ENCODE measurements at regions not wholly inside any gene's neighbourhood (a gene's known extent, or its start where the extent isn't known, plus 50 kb on each side); places are given as distances from the start of the nearest gene placed in this dataset.
"Not testable (repeated sequence)": the region's sequence is repeated elsewhere in the genome, so short reads cannot be mapped to it uniquely, and the experiment has no call there.

- no peak for DNase-seq
These were observed 74.9 kb downstream of the ALG10 start for GRCh38 chr12:34097213-34097612.

- no peak for DNase-seq
These were observed 83.2 kb downstream of the ALG10 start for GRCh38 chr12:34105392-34105933.

DNA sequence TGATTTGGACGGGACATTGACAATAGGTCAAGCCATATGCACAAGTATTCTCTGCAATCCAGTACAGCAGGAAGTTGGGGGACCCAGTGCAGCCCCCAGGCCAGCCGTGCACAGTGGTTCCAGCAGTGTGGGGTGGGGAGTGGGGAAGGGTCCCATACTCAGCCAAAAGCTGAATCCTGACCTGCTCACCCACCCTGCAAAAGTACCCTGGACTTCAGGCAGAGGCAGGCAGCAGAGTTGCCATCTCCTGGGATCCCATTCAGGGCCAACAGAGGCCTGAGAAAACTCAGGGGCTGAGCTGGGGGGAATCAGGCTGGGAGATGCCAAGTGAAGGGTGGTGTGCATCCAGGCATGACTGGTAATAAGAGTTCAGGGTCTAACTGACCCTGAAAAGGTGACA, 83.9 kb downstream of the ALG10 start:
- DNase-seq: no peak

DNA sequence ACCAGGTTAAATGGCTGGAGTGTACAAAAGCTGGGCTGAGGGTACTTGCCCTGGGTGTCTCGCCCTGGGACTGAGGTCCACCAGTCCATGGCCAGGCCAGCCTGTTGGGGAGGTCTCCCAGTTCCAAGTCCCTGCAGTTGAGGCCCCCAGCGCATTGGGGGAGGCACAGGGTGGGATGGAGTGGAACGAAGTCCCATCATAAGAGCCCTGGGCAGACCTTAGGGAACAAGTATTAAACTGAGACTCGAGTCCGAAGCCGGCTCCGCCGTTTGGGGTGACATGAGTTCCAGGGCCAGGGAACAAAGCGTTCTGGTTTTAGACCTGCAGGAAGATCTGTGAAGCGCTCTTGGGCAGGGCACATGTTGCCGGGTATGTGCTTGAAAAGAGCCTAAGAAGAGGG, 84.7 kb downstream of the ALG10 start:
- DNase-seq: no peak

- no peak for DNase-seq
These were observed 85.6 kb downstream of the ALG10 start for GRCh38 chr12:34107781-34108404.

DNA sequence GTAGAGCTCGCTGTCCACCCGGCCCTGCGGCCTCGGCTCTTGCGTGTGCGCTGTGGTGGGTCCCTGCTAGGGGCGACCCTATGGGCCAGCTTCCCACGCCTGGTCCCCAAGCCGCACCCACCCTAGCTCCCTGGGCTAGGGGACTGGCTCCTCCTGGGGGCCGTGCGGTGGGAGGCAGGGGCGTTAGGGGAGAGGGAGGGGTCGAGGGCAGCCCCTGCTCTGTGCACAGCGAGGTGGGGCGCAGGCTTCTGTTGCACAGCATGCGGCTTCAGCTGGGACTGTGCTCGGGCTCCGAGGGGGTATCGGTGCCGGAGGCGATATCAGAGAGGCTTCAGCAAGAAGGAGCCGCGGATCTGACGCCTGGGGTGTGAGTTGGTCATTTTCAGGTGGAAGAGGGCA, 86.1 kb downstream of the ALG10 start:
- DNase-seq: no peak

- DNase-seq: no peak
These were observed 86.7 kb downstream of the ALG10 start for GRCh38 chr12:34108967-34109366.

- no peak for DNase-seq
These were observed 87.1 kb downstream of the ALG10 start for GRCh38 chr12:34109390-34109789.

DNA sequence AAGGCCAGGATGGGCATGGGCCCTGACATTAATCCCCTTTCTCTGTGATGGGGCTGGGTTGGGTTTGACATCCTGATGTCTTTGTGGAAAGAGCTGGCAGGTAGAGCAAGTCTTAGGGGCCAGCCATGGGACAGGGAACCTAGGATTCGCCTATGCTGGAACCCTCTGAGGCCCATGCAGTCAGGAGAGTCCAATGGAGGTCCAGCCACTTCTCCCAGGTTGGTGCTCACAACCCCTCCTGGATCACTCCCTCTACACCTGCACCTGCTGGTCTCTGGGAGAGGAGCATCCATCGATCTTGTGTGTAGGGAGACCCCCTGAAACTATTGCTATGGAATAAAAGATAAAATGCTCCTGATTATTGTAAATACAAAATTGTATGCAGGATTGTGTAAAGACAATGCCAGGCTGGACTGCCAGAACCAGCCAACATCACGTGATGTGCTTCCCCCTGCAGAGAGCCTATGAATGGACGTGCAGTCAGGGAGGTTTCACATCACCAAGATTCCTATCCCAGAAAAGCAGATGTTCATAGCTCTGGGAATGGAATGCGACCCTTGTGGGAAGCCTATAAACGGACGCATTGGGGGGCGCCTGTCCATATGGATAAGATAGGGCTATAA, 87.7 kb downstream of the ALG10 start:
- DNase-seq: not testable (repeated sequence)

DNA sequence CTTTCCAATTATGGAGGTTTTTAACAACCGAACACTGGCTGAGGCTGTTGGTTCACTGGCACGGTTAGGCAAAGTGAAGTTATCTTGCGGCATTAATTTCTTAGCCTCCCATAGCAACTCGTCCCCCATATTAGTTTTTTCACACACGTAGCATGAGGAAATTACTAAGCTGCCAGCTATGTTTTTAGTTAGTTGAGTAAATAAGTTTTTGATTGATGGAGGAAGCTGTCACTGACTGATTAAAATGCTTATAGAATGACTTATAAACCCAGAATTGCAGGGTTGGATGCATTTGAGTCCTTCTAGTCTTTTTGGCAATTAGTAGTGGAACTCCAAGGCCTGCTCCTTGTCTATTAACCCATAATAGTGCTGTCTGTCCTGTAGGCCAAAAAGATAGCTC, 97.1 kb downstream of the ALG10 start:
- no peak for DNase-seq

GRCh38 chr12:34121360-34121759, 99.1 kb downstream of the ALG10 start:
- DNase-seq: no peak

DNA sequence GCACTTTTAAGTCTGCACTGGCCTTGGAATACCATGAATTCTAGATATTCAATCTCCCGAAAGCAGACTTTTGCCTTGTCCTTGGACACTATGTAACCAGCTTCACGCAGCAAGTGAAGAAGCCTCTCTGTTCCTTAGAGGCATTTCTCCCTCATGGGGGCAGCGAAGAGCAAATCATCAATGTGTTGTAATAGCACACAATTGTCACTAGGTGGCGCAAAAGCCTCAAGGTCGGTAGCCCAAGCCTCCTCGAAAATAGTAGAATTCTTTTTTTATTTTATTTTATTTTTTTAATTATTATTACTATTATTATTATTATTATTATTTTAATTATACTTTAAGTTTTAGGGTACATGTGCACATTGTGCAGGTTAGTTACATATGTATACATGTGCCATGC, 100.8 kb downstream of the ALG10 start:
- not testable (repeated sequence) for DNase-seq

DNA sequence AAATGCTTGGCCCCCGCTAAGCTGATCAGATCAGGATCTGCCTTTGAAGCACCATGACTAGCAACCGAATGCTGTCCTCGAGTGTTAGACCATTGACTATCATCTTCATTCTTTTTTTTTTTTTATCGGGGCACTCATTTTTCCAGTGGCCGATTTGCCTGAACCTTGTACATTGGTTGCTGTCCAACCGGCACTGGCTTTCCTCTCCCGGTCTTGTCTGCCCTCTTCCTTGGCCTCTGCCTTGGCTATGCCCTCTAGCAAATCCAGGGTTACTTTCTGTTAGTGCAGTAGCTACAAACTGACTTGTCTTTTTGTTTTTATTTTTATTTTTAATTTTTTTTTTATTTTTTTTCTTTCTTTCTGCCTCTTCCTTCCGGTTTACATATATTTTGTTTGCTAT, 102.3 kb downstream of the ALG10 start:
- DNase-seq: no peak

DNA sequence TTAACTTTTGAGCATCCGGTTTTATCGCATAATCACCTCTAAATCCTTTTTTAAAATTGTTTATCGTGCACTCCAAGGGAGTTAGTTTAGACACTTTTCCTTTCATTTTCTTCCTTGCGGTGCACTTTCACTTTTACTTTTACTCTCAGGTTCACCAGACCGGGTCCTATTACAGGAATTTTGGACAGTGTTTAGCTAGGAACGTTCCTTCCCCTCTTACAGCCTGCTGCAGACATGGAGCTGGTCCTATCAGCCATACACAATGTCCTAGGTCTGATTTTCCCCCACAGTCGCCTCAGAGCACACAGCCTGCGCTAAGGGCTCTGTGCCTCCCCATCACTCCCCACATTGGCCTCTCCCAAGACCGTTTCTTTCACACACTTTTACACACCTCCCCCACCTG, 103.9 kb downstream of the ALG10 start:
- DNase-seq: no peak

DNA sequence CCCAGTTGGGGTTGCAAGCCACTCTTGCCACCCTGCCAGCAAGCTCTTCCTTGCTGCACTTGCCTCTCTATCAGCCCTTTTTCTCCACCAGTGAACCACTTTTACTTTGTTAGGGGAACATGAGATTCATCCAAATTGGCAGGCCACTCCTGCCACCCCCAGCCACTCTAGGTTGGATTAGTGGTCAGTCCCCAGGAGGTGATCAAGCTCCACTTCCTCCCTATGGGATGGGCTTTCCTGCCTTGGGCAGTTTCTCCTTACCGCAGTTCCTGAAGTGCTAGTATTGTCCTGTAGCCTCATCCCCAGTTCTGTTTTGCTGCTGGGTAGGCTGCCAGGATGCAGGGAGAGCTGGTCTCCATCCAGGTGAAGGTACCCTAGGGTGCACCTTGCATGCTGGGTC, 104.5 kb downstream of the ALG10 start:
- no peak for DNase-seq

DNA sequence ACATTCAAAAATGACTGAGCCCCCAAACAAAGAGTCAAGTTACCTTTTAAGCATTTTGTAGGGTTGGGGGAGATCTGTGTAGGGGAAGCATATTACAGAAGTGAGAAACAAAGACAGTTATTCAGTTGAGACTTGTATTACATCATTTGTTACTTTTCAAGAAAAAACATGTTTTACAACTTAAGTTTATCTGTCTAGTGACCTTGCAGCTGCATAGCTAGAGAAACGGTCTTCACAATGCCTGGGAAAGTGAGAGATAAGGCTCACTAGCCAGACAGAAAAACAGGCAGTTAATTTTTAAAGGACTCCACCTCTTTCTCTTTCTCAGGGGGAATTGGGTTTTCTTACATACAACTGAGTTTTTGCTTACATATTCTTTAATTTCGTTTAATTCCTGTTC, 105.1 kb downstream of the ALG10 start:
- not testable (repeated sequence) for DNase-seq

DNA sequence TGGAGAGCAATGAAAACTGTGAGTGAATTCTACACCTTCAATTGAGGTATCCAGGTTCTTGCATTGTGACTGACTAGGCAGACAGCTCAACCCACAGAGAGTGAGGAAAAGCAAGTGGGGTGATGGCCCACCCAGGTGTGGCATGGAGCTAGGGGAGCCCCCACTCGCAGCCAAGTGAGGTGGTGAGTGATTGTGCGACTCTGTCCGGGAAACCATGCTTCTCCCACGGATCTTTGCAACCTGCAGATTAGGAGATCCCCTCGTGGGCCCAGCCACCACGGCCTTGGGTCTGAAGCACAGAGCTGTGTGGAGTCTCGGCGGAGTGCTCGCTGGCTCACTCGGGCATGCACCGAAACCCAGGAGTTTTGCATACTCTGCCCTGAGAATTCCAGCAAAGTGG, 120.1 kb downstream of the ALG10 start:
- DNase-seq: no peak

- DNase-seq: no peak
These were observed 128.7 kb downstream of the ALG10 start for GRCh38 chr12:34151019-34151418.

DNA sequence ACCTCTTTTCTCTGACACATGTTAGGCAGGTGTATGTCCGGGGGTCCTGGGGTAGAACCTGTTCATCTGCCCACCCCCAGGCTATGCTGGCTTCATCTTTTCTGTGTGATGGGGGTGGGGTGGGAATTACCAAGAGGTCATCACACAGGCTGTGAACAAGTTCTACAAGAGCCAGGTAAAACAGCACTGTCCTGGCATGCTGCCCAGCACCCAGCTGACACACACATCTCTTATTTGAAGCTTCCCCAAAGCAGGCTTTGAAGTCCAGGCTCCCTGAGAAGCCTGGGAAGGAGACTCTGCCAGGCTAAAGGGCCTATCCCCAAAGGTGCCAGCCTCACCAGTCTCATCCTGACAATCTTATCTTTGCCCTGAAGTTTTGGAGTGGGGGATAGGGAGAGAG, 141.1 kb downstream of the ALG10 start:
- no peak for DNase-seq

GRCh38 chr12:34166427-34167060, 144.2 kb downstream of the ALG10 start:
- DNase-seq: no peak

- not testable (repeated sequence) for DNase-seq
These were observed 146.2 kb downstream of the ALG10 start for GRCh38 chr12:34168507-34168906.

GRCh38 chr12:34186492-34186891, 164.2 kb downstream of the ALG10 start:
- no peak for DNase-seq

DNA sequence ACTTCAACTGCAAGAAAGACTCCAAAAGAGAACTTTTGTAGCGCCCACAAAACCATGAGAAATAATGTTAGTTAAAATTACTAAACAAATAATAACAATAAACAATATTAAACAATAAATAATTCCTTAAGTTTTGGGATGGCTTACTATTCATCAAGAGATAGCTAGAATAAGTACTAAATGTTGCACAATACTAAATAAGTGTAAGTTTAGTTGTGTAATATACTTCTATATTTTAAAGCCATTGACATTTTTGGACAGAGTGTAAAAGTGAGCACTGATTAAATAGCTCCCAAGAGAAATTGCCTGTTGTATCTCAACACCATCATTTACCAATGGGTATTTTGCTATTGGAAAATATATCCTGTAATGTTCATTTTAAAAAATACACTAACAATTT, 166.7 kb downstream of the ALG10 start:
- no peak for DNase-seq

DNA sequence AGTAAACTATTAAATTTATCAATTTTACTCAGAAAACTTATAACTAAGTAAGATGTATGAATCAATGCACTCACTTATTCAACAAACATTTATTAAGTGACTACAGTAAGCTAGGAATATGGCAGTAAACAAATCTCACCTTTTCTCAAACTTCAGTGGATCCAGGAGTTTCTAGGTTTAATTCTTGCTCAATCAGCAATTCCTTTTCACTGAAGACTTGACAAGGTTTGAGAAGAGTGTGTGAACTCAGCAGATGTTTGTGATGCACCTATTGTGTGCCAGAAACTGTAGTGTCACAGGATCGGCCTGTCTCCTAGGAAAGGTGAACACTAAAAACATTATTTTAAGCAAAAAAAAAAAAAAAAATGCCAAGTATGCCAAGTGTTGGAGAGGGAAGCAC, 167.8 kb downstream of the ALG10 start:
- DNase-seq: no peak
